ENCODE measurements at regions not wholly inside any gene's neighbourhood (a gene's known extent, or its start where the extent isn't known, plus 50 kb on each side); places are given as distances from the start of the nearest gene placed in this dataset.

DNA sequence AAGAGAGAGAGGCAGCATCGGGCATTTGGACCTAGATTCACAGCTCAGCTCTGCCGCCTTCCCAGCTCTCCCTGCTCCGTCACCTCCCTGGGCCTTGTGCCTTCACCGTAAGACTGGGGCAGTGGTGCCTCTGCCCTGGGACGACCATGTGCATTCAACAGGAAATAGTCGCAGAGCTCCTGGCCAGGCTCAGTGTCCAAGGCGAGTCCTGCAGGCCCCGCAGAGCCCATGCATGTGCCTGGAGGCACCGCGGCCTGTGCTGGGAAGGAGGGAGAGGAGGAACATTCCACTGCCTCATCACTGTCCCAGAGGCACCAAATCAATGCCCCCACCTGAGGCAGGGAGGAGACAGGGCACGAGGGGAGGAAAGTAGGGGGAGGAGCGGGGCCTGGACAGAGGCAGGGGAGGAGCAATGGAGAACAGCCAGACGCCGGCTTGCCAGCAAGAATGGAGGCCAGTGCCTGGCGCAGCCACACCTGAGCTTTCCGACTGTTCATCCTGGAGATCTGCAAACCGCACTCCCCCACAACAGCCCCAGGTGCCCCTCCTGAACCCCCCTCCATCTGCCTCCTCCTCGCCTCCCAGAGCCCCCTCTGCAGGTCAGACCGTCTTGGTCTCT, 74.4 kb upstream of the PRR5 start:
- TF ChIP-seq, protein P1, sequence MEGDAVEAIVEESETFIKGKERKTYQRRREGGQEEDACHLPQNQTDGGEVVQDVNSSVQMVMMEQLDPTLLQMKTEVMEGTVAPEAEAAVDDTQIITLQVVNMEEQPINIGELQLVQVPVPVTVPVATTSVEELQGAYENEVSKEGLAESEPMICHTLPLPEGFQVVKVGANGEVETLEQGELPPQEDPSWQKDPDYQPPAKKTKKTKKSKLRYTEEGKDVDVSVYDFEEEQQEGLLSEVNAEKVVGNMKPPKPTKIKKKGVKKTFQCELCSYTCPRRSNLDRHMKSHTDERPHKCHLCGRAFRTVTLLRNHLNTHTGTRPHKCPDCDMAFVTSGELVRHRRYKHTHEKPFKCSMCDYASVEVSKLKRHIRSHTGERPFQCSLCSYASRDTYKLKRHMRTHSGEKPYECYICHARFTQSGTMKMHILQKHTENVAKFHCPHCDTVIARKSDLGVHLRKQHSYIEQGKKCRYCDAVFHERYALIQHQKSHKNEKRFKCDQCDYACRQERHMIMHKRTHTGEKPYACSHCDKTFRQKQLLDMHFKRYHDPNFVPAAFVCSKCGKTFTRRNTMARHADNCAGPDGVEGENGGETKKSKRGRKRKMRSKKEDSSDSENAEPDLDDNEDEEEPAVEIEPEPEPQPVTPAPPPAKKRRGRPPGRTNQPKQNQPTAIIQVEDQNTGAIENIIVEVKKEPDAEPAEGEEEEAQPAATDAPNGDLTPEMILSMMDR (IDR thresholded peaks at IDR 0.05; ENCODE audit: extremely low read depth in 1 of 2, insufficient read depth in 1 of 2, low read depth in 1 of 2, low read length in 2 of 2): no peak
- no peak for TF ChIP-seq EZH2 (IDR thresholded peaks at IDR 0.05; ENCODE audit: borderline replicate concordance, low read depth, low read length, severe bottlenecking)
- no peak for TF ChIP-seq POLR2AphosphoS5 (IDR thresholded peaks at IDR 0.05; ENCODE audit: insufficient read depth, low read depth, low read length)
- no peak for TF ChIP-seq POLR2A (IDR thresholded peaks at IDR 0.05; ENCODE audit: low read depth, low read length)
- TF ChIP-seq JUN (IDR thresholded peaks at IDR 0.05; ENCODE audit: borderline replicate concordance, insufficient read depth, insufficient read length, low read depth): no peak
- no peak for TF ChIP-seq MYC (IDR thresholded peaks at IDR 0.05; ENCODE audit: low read depth, low read length)
- TF ChIP-seq, protein P2, sequence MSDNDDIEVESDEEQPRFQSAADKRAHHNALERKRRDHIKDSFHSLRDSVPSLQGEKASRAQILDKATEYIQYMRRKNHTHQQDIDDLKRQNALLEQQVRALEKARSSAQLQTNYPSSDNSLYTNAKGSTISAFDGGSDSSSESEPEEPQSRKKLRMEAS (IDR thresholded peaks at IDR 0.05; ENCODE audit: insufficient read depth, insufficient read length): no peak
- no peak for TF ChIP-seq GATA2 (IDR thresholded peaks at IDR 0.05; ENCODE audit: insufficient read depth, insufficient read length, low read depth, low read length)

Measured in endothelial cell of umbilical vein (primary cell).